ENCODE measurements at regions not wholly inside any gene's neighbourhood (a gene's known extent, or its start where the extent isn't known, plus 50 kb on each side); places are given as distances from the start of the nearest gene placed in this dataset.
"Not testable (repeated sequence)": the region's sequence is repeated elsewhere in the genome, so short reads cannot be mapped to it uniquely, and the experiment has no call there.

DNA sequence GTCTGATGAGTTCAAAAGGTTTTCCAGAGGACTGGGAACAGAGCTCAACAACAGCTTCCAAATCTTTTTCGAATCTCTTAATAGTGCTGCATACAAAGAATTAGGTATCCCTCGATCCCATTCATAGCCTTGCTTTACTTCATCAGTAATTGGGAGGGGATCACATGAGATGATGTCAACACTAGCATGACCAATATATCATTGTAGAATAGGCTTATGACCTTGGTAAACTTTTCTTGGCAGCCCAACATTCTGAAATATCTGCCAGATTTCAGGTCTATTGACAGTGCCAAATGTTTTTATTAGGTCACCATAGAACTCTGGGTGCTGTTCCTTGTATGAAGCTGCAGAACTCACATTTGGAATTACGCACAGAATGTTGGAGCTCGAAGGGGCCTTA lies 228.9 kb downstream of the FGF10 start:
- no peaks in the 10 kb centered on the region for H3K27me3 ChIP-seq (ENCODE audit: control insufficient read depth in 2 of 2, insufficient read depth in 2 of 2, low read length in 2 of 2)
- H2AFZ ChIP-seq (ENCODE audit: insufficient read depth, low read depth, low read length, poor library complexity, severe bottlenecking), result no peak overlapping the region
- no peaks in the 10 kb centered on the region for H3K79me2 ChIP-seq (ENCODE audit: insufficient read depth, low read length)
- DNase-seq, result no peak
- H3K4me1 Mint-ChIP-seq, result no peaks in the 10 kb centered on the region
- H3K36me3 Mint-ChIP-seq, result no peaks in the 10 kb centered on the region
- peaks cover under 1 to 17% (median 6%) of the 10 kb centered on the region in 7 donors for H3K9me3 Mint-ChIP-seq
- no peak overlapping the region for H3K27ac Mint-ChIP-seq
- no peak overlapping the region for H3K4me2 ChIP-seq (replicated peaks; ENCODE audit: extremely low read depth, low read length, poor library complexity, severe bottlenecking)
- no CpG with 5 or more reads among the region's 4 CpGs for WGBS (ENCODE audit: insufficient coverage)
- H3K27ac ChIP-seq (ENCODE audit: low read depth in 1 of 2, low read length in 2 of 2), result no peak overlapping the region
- no peaks in the 10 kb centered on the region for H3K4me1 ChIP-seq (ENCODE audit: control insufficient read depth in 1 of 2, insufficient read depth in 2 of 2, low read length in 2 of 2)
- TF ChIP-seq CTCF (IDR thresholded peaks at IDR 0.05), result no peak
- no peak overlapping the region for H3K4me3 ChIP-seq (replicated peaks in 1 of 3; ENCODE audit: low read depth in 2 of 3, low read length in 3 of 3)
- no peaks in the 10 kb centered on the region for H4K20me1 ChIP-seq (ENCODE audit: insufficient read depth, low read length)
- no peaks in the 10 kb centered on the region for H3K36me3 ChIP-seq (replicated peaks in 1 of 2; ENCODE audit: control insufficient read depth in 1 of 2, insufficient read depth in 2 of 2, low read length in 2 of 2)
- intact Hi-C loops (cut with micrococcal nuclease), result no loop called here
- no peak overlapping the region for H3K4me3 Mint-ChIP-seq
- H3K9me3 ChIP-seq (replicated peaks in 1 of 2; ENCODE audit: control insufficient read depth in 1 of 2, insufficient read depth in 1 of 2, low read length in 2 of 2), result peaks cover 9 to 39% of the 10 kb centered on the region in 2 donors
- no peak overlapping the region for H3K9ac ChIP-seq (ENCODE audit: insufficient read depth, low read length, poor library complexity, severe bottlenecking)
- H3K27me3 Mint-ChIP-seq (ENCODE audit: low read depth in 3 of 3), result no peaks in the 10 kb centered on the region

- TF ChIP-seq CTCF (IDR thresholded peaks at IDR 0.05), result no peak
- Mint-ChIP-seq H3K27ac (no peak overlapping the region), H3K36me3 (no peaks in the 10 kb centered on the region), H3K4me3 (no peak overlapping the region), H3K9me3 (peaks cover 0 to 16% (median 7%) of the 10 kb centered on the region in 7 donors), H3K4me1 (no peaks in the 10 kb centered on the region), H3K27me3 (ENCODE audit: low read depth in 3 of 3) (no peaks in the 10 kb centered on the region)
- no peaks in the 10 kb centered on the region for H3K4me1 ChIP-seq (ENCODE audit: control insufficient read depth in 1 of 2, insufficient read depth in 2 of 2, low read length in 2 of 2)
- no peak overlapping the region for H3K27ac ChIP-seq (ENCODE audit: low read depth in 1 of 2, low read length in 2 of 2)
- WGBS (ENCODE audit: insufficient coverage), result no CpG with 5 or more reads among the region's 5 CpGs
- H3K27me3 ChIP-seq (ENCODE audit: control insufficient read depth in 2 of 2, insufficient read depth in 2 of 2, low read length in 2 of 2), result no peaks in the 10 kb centered on the region
- no peak overlapping the region for H3K4me2 ChIP-seq (replicated peaks; ENCODE audit: extremely low read depth, low read length, poor library complexity, severe bottlenecking)
- H4K20me1 ChIP-seq (ENCODE audit: insufficient read depth, low read length), result no peaks in the 10 kb centered on the region
- H3K79me2 ChIP-seq (ENCODE audit: insufficient read depth, low read length), result no peaks in the 10 kb centered on the region
- peaks cover 9 to 20% of the 10 kb centered on the region in 2 donors for H3K9me3 ChIP-seq (replicated peaks in 1 of 2; ENCODE audit: control insufficient read depth in 1 of 2, insufficient read depth in 1 of 2, low read length in 2 of 2)
- no peaks in the 10 kb centered on the region for H3K36me3 ChIP-seq (replicated peaks in 1 of 2; ENCODE audit: control insufficient read depth in 1 of 2, insufficient read depth in 2 of 2, low read length in 2 of 2)
- no peak for DNase-seq
- intact Hi-C loops (cut with micrococcal nuclease), result no loop called here
- H3K9ac ChIP-seq (ENCODE audit: insufficient read depth, low read length, poor library complexity, severe bottlenecking), result no peak overlapping the region
- H2AFZ ChIP-seq (ENCODE audit: insufficient read depth, low read depth, low read length, poor library complexity, severe bottlenecking), result no peak overlapping the region
- H3K4me3 ChIP-seq (replicated peaks in 1 of 3; ENCODE audit: low read depth in 2 of 3, low read length in 3 of 3), result no peak overlapping the region
Measured at GRCh38 chr5:44150075-44150723, 239.0 kb downstream of the FGF10 start.

GRCh38 chr5:44117947-44118346 lies 271.3 kb downstream of the FGF10 start:
- H3K27ac Mint-ChIP-seq; H3K36me3 ChIP-seq (replicated peaks in 1 of 2; ENCODE audit: control insufficient read depth in 1 of 2, insufficient read depth in 2 of 2, low read length in 2 of 2); H3K79me2 ChIP-seq (ENCODE audit: insufficient read depth, low read length); DNase-seq; H3K27me3 Mint-ChIP-seq (ENCODE audit: low read depth in 3 of 3); H3K4me3 ChIP-seq (replicated peaks in 1 of 3; ENCODE audit: low read depth in 2 of 3, low read length in 3 of 3); H3K4me1 ChIP-seq (ENCODE audit: control insufficient read depth in 1 of 2, insufficient read depth in 2 of 2, low read length in 2 of 2); H3K9ac ChIP-seq (ENCODE audit: insufficient read depth, low read length, poor library complexity, severe bottlenecking); H4K20me1 ChIP-seq (ENCODE audit: insufficient read depth, low read length); H3K4me2 ChIP-seq (replicated peaks; ENCODE audit: extremely low read depth, low read length, poor library complexity, severe bottlenecking); H3K27ac ChIP-seq (ENCODE audit: low read depth in 1 of 2, low read length in 2 of 2); H3K4me3 Mint-ChIP-seq; H3K27me3 ChIP-seq (ENCODE audit: control insufficient read depth in 2 of 2, insufficient read depth in 2 of 2, low read length in 2 of 2); H2AFZ ChIP-seq (ENCODE audit: insufficient read depth, low read depth, low read length, poor library complexity, severe bottlenecking); H3K4me1 Mint-ChIP-seq; intact Hi-C loops (cut with micrococcal nuclease); H3K36me3 Mint-ChIP-seq: not testable (repeated sequence)
- H3K9me3 ChIP-seq (replicated peaks in 1 of 2; ENCODE audit: control insufficient read depth in 1 of 2, insufficient read depth in 1 of 2, low read length in 2 of 2), result peaks cover 37 to 44% of the 10 kb centered on the region in 2 donors
- 90% methylated on average over 3 of the region's 3 CpGs for WGBS (ENCODE audit: insufficient coverage)
- H3K9me3 Mint-ChIP-seq, result peaks cover 2 to 19% (median 8%) of the 10 kb centered on the region in 7 donors
